SU-DHL-6 (cell line): ENCODE measurements at regions not wholly inside any gene's neighbourhood (a gene's known extent, or its start where the extent isn't known, plus 50 kb on each side); places are given as distances from the start of the nearest gene placed in this dataset.

Experiments used
- H2AFZ ChIP-seq: fragments of 200-600 bp; sonication (generic); 2 replicates; pipeline ENCODE4 v1.6.1; 2014; ENCODE audit warnings: low read depth, mild to moderate bottlenecking, moderate library complexity, mixed read lengths, antibody characterized with exemption, low read length; ENCODE audit not compliant: severe bottlenecking
- H3F3A ChIP-seq: fragments of 200-600 bp; shearing (Covaris generic); 2 replicates; pipeline ENCODE4 v1.6.0; 2016; ENCODE audit warnings: antibody characterized with exemption, mild to moderate bottlenecking; ENCODE audit not compliant: insufficient read depth
- H3K27ac ChIP-seq: fragments of 200-600 bp; sonication (generic); 2 replicates; pipeline ENCODE4 v1.5.1; 2016; ENCODE audit warnings: low read depth, mild to moderate bottlenecking, low read length, moderate library complexity, mixed read lengths
- H3K27me3 ChIP-seq: fragments of 200-600 bp; sonication (generic), shearing (Covaris generic); 2 replicates; pipeline ENCODE4 v1.6.0; 2014; ENCODE audit warnings: mild to moderate bottlenecking, low read length
- H3K36me3 ChIP-seq: fragments of 200-600 bp; sonication (generic); 2 replicates; pipeline ENCODE4 v1.6.1; 2014; ENCODE audit warnings: mild to moderate bottlenecking, low read length, mixed read lengths
- H3K4me2 ChIP-seq: fragments of 300-600, 200-600 bp; shearing (Covaris generic), sonication (generic); 2 replicates; pipeline ENCODE4 v1.6.0; 2014; ENCODE audit warnings: low read length, low read depth, mild to moderate bottlenecking; ENCODE audit not compliant: poor library complexity, severe bottlenecking
- H3K4me3 ChIP-seq: fragments of 200-600 bp; sonication (generic); 2 replicates; pipeline ENCODE4 v1.5.1; 2014; ENCODE audit warnings: antibody characterized with exemption, low read length, mild to moderate bottlenecking, mixed read lengths; ENCODE audit not compliant: insufficient read depth, poor library complexity, severe bottlenecking
- H3K79me2 ChIP-seq: fragments of 200-600 bp; sonication (generic); 2 replicates; pipeline ENCODE4 v1.6.1; 2014; ENCODE audit warnings: mild to moderate bottlenecking, low read length, moderate library complexity; ENCODE audit not compliant: insufficient read depth
- H3K9ac ChIP-seq: fragments of 200-600 bp; sonication (generic); 2 replicates; pipeline ENCODE4 v1.7.0; 2014; ENCODE audit warnings: mild to moderate bottlenecking, low read length
- H3K9me2 ChIP-seq: fragments of 200-600 bp; sonication (generic); replicated peaks from 2 replicates; pipeline ENCODE4 v1.6.1; 2014; ENCODE audit warnings: low read length; ENCODE audit not compliant: insufficient read depth
- H3K9me3 ChIP-seq: fragments of 200-600 bp; sonication (generic); 2 replicates; pipeline ENCODE4 v1.6.1; 2014; ENCODE audit warnings: low read length, mixed read lengths; ENCODE audit not compliant: insufficient read depth
- H4K20me1 ChIP-seq: fragments of 200-600 bp; sonication (generic); 2 replicates; pipeline ENCODE4 v1.6.1; 2014; ENCODE audit warnings: low read depth, mild to moderate bottlenecking, antibody characterized with exemption, low read length, moderate library complexity, mixed read lengths
- EZH2phosphoT487 ChIP-seq: fragments of 200-600 bp; sonication (generic), shearing (Covaris generic); conservative IDR thresholded peaks from 2 replicates; pipeline ENCODE4 v1.6.1; 2018; ENCODE audit warnings: mild to moderate bottlenecking, antibody characterized with exemption, low read length, moderate library complexity, mixed read lengths
- TF ChIP-seq, protein P1 (sequence below): fragments of 200-600 bp; sonication (generic); IDR thresholded peaks from one replicate; pipeline ENCODE4 v1.5.1; 2017; ENCODE audit warnings: antibody characterized with exemption, mild to moderate bottlenecking, low read length, moderate library complexity; ENCODE audit not compliant: insufficient read depth, poor library complexity, severe bottlenecking

DNA sequence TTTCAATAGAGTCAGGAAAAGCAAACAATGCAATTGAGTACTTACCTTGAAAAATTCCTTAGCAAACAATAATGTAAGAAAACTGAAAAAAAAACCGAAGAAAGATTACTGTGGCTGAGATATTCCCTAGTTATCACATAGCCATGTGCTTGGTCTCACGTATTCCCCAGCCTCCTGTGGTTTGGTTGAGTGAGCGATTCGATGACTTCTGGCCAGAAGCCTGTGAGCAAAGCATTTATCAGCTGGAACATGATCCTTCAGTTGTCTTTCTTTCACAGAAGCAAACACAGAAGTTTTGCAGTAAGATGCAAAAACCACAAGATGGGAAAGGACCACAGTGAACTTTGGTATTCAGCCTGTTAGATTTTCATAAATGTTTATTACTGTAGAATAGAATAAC, 1754.3 kb upstream of the AGA start:
- Histone ChIP-seq H3F3A (no peaks in the 10 kb centered on the region), H3K9me3 (no peaks in the 10 kb centered on the region), H3K27ac (no peak overlapping the region), H3K4me2 (no peak overlapping the region), H3K4me3 (no peak overlapping the region), H3K27me3 (no peaks in the 10 kb centered on the region), H4K20me1 (no peaks in the 10 kb centered on the region), H3K9me2 (no peaks in the 10 kb centered on the region), H3K9ac (no peak overlapping the region), H3K36me3 (no peaks in the 10 kb centered on the region), H3K79me2 (no peaks in the 10 kb centered on the region), H2AFZ (no peak overlapping the region)
- TF ChIP-seq, protein P1, sequence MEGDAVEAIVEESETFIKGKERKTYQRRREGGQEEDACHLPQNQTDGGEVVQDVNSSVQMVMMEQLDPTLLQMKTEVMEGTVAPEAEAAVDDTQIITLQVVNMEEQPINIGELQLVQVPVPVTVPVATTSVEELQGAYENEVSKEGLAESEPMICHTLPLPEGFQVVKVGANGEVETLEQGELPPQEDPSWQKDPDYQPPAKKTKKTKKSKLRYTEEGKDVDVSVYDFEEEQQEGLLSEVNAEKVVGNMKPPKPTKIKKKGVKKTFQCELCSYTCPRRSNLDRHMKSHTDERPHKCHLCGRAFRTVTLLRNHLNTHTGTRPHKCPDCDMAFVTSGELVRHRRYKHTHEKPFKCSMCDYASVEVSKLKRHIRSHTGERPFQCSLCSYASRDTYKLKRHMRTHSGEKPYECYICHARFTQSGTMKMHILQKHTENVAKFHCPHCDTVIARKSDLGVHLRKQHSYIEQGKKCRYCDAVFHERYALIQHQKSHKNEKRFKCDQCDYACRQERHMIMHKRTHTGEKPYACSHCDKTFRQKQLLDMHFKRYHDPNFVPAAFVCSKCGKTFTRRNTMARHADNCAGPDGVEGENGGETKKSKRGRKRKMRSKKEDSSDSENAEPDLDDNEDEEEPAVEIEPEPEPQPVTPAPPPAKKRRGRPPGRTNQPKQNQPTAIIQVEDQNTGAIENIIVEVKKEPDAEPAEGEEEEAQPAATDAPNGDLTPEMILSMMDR, result no peak
- no peak for TF ChIP-seq EZH2phosphoT487

DNA sequence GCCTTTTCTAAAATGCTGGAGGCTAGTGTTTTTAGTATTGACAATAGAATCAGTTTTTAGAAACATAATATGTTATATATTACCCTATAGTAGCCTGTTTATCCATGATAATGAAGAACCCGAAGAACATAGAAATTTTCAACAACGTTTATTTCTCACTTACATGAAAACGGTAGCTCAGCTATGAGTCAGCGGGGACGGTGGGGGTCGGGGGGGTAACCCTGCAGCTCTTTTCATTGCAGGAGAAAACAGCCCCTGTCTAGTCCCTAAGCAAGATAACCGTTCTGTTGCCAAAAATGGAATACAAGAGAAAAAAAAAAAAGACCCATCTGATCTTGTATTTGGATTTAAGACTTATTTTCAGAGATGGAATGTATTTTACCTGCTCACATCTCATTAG, 1758.4 kb upstream of the AGA start:
- no peak overlapping the region for H3K9ac ChIP-seq
- H3K27ac ChIP-seq, result no peak overlapping the region
- H3K4me3 ChIP-seq, result no peak overlapping the region
- H3F3A ChIP-seq, result no peaks in the 10 kb centered on the region
- no peaks in the 10 kb centered on the region for H4K20me1 ChIP-seq
- no peak overlapping the region for H3K4me2 ChIP-seq
- TF ChIP-seq, protein P1, result no peak
- TF ChIP-seq EZH2phosphoT487, result no peak
- no peaks in the 10 kb centered on the region for H3K9me2 ChIP-seq
- no peaks in the 10 kb centered on the region for H3K27me3 ChIP-seq
- no peaks in the 10 kb centered on the region for H3K9me3 ChIP-seq
- no peak overlapping the region for H2AFZ ChIP-seq
- no peaks in the 10 kb centered on the region for H3K79me2 ChIP-seq
- H3K36me3 ChIP-seq, result no peaks in the 10 kb centered on the region

DNA sequence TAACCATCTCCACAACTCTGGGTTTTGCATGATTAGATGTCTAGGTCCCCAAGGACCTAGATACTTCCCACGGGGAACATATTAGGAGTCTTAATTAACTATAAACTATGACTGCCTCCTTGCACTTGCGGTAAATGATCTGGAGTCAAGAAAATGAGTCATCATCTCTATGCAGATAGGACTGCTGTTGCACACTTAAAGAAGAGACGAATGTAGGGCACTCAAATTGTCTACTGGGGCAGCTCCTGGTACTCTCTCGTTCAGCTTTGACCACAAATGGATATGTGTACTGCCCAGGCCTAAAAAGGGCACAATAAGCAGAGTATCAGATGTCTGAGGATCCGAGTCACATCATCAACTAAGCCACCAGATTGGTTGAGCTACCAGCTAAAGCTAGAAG, 1783.4 kb upstream of the AGA start:
- no peak for TF ChIP-seq EZH2phosphoT487
- TF ChIP-seq, protein P1, result no peak
- no peaks in the 10 kb centered on the region for H3K36me3 ChIP-seq
- no peaks in the 10 kb centered on the region for H3K27me3 ChIP-seq
- H3K79me2 ChIP-seq, result no peaks in the 10 kb centered on the region
- no peaks in the 10 kb centered on the region for H3K9me2 ChIP-seq
- H3K4me2 ChIP-seq, result no peak overlapping the region
- no peaks in the 10 kb centered on the region for H3K9me3 ChIP-seq
- no peak overlapping the region for H2AFZ ChIP-seq
- H4K20me1 ChIP-seq, result no peaks in the 10 kb centered on the region
- no peak overlapping the region for H3K27ac ChIP-seq
- no peaks in the 10 kb centered on the region for H3F3A ChIP-seq
- H3K9ac ChIP-seq, result no peak overlapping the region
- no peak overlapping the region for H3K4me3 ChIP-seq

DNA sequence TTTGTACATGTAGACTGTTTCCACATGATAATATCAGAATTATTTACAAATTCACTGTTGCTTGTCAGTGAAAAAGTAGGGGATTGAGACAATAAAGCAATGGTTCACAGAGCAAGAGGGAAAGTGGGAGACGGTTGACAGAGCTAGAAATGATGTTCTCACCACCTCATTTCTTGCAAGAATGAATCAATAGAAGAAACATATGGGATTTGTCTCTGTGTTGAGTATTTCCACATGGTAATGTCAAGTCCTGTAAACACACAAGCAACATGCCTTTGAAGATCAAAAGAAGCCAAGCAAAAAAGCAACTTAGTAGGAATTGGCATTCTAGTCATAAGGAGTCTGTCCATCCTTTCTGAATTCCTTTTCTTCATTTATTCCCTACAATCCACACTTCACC, 1806.6 kb upstream of the AGA start:
- no peak overlapping the region for H3K4me3 ChIP-seq
- no peaks in the 10 kb centered on the region for H3K9me2 ChIP-seq
- H3K9me3 ChIP-seq, result no peaks in the 10 kb centered on the region
- TF ChIP-seq, protein P1, result no peak
- TF ChIP-seq EZH2phosphoT487, result no peak
- H3K36me3 ChIP-seq, result no peaks in the 10 kb centered on the region
- no peaks in the 10 kb centered on the region for H4K20me1 ChIP-seq
- no peak overlapping the region for H3K27ac ChIP-seq
- no peaks in the 10 kb centered on the region for H3K27me3 ChIP-seq
- H3K4me2 ChIP-seq, result no peak overlapping the region
- H3K9ac ChIP-seq, result no peak overlapping the region
- no peak overlapping the region for H2AFZ ChIP-seq
- H3K79me2 ChIP-seq, result no peaks in the 10 kb centered on the region
- H3F3A ChIP-seq, result no peaks in the 10 kb centered on the region
